ENCODE measurements at regions not wholly inside any gene's neighbourhood (a gene's known extent, or its start where the extent isn't known, plus 50 kb on each side); places are given as distances from the start of the nearest gene placed in this dataset.

DNA sequence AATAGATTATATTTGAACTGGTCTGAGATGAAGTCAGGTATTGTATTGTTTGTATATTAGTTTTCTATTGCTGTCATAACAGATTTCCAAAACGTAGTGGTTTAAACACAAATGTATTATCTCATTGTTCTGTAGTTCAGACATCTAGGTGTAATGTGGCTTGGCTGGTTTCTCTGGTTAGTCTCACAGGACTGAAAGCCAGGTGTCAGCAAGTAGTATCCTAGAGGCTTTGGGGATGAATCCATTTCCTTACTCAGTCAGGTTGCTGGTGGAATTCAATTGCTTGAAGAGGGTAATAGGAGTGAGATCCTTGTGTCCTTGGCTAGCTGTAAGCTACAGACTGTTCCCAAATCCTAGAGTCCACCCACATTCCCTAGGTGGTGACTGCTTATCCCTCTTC lies 675.8 kb downstream of the NCAM2 start:
- no peak for TF ChIP-seq POLR2AphosphoS5 (IDR thresholded peaks at IDR 0.05; ENCODE audit: low read depth, low read length)
- no peak for TF ChIP-seq TAF1 (IDR thresholded peaks at IDR 0.05; ENCODE audit: borderline replicate concordance, insufficient read depth, low read length)
- no peak for TF ChIP-seq SIN3A (IDR thresholded peaks at IDR 0.05; ENCODE audit: borderline replicate concordance, insufficient read depth, low read length)
- TF ChIP-seq, protein P1, sequence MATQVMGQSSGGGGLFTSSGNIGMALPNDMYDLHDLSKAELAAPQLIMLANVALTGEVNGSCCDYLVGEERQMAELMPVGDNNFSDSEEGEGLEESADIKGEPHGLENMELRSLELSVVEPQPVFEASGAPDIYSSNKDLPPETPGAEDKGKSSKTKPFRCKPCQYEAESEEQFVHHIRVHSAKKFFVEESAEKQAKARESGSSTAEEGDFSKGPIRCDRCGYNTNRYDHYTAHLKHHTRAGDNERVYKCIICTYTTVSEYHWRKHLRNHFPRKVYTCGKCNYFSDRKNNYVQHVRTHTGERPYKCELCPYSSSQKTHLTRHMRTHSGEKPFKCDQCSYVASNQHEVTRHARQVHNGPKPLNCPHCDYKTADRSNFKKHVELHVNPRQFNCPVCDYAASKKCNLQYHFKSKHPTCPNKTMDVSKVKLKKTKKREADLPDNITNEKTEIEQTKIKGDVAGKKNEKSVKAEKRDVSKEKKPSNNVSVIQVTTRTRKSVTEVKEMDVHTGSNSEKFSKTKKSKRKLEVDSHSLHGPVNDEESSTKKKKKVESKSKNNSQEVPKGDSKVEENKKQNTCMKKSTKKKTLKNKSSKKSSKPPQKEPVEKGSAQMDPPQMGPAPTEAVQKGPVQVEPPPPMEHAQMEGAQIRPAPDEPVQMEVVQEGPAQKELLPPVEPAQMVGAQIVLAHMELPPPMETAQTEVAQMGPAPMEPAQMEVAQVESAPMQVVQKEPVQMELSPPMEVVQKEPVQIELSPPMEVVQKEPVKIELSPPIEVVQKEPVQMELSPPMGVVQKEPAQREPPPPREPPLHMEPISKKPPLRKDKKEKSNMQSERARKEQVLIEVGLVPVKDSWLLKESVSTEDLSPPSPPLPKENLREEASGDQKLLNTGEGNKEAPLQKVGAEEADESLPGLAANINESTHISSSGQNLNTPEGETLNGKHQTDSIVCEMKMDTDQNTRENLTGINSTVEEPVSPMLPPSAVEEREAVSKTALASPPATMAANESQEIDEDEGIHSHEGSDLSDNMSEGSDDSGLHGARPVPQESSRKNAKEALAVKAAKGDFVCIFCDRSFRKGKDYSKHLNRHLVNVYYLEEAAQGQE (IDR thresholded peaks at IDR 0.05; ENCODE audit: insufficient read depth in 1 of 2, low read depth in 2 of 2, low read length in 2 of 2): no peak
- TF ChIP-seq FOXP2 (optimal IDR thresholded peaks at IDR 0.05; ENCODE audit: borderline replicate concordance, extremely low read depth, extremely low read length, insufficient read depth): no peak
